ENCODE measurements at regions not wholly inside any gene's neighbourhood (a gene's known extent, or its start where the extent isn't known, plus 50 kb on each side); places are given as distances from the start of the nearest gene placed in this dataset.

DNA sequence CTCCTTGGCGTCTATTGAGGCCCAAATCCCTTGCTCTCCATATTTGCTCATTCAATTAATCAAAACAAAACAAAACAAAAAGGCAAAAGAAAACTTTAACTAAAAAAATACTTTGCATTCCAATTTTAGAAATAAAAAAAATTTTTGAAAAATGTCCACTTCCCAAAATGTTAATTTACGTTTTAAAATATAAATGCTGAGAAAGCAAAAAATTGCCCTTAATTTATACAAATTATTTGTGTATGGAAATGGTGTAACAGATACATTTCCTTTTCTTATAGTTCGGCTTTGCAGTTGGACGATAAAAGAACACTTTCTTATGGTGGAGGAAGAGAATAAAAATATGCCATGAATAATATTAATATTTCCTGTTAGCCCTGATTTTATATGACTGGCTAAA is 652.8 kb upstream of the PFKP start:
- H3K27ac ChIP-seq (ENCODE audit: low read depth, low read length), result no peak overlapping the region
- no peaks in the 10 kb centered on the region for H3K36me3 ChIP-seq (ENCODE audit: control insufficient read depth, insufficient read depth, low read length)
- H3K4me3 ChIP-seq (ENCODE audit: low read depth, low read length), result no peak overlapping the region
- H3K4me1 ChIP-seq (ENCODE audit: control insufficient read depth, insufficient read depth, low read length), result no peaks in the 10 kb centered on the region
- H3K9ac ChIP-seq (ENCODE audit: low read length), result no peak overlapping the region
- no peaks in the 10 kb centered on the region for H3K9me3 ChIP-seq (ENCODE audit: control insufficient read depth, insufficient read depth, low read depth, low read length)
- H3K27me3 ChIP-seq (ENCODE audit: control insufficient read depth, insufficient read depth, low read length), result no peaks in the 10 kb centered on the region

- H3K9me3 ChIP-seq (ENCODE audit: control insufficient read depth, insufficient read depth, low read depth, low read length), result no peaks in the 10 kb centered on the region
- no peaks in the 10 kb centered on the region for H3K27me3 ChIP-seq (ENCODE audit: control insufficient read depth, insufficient read depth, low read length)
- no peaks in the 10 kb centered on the region for H3K4me1 ChIP-seq (ENCODE audit: control insufficient read depth, insufficient read depth, low read length)
- no peak overlapping the region for H3K27ac ChIP-seq (ENCODE audit: low read depth, low read length)
- H3K36me3 ChIP-seq (ENCODE audit: control insufficient read depth, insufficient read depth, low read length), result no peaks in the 10 kb centered on the region
- H3K4me3 ChIP-seq (ENCODE audit: low read depth, low read length), result no peak overlapping the region
- no peak overlapping the region for H3K9ac ChIP-seq (ENCODE audit: low read length)
Measured at GRCh38 chr10:2414039-2414438, 653.3 kb upstream of the PFKP start.

- H3K4me3 ChIP-seq (ENCODE audit: low read depth, low read length), result no peak overlapping the region
Measured at GRCh38 chr10:2410049-2410448, 657.3 kb upstream of the PFKP start.

GRCh38 chr10:2401459-2401858 is 664.1 kb upstream of the ADARB2 start:
- no peak overlapping the region for H3K9ac ChIP-seq (ENCODE audit: low read length)
- H3K27ac ChIP-seq (ENCODE audit: low read depth, low read length), result no peak overlapping the region
- 0 out of 2 replicates have a peak, but pooled peaks cover 5% of the 10 kb centered on the region for H3K27me3 ChIP-seq (ENCODE audit: control insufficient read depth, insufficient read depth, low read length)
- no peaks in the 10 kb centered on the region for H3K36me3 ChIP-seq (ENCODE audit: control insufficient read depth, insufficient read depth, low read length)
- H3K9me3 ChIP-seq (ENCODE audit: control insufficient read depth, insufficient read depth, low read depth, low read length), result no peaks in the 10 kb centered on the region
- no peaks in the 10 kb centered on the region for H3K4me1 ChIP-seq (ENCODE audit: control insufficient read depth, insufficient read depth, low read length)
- no peak overlapping the region for H3K4me3 ChIP-seq (ENCODE audit: low read depth, low read length)

More at GRCh38 chr10:2410049-2410448, 657.3 kb upstream of the PFKP start:
- no peaks in the 10 kb centered on the region for H3K4me1 ChIP-seq (ENCODE audit: control insufficient read depth, insufficient read depth, low read length)
- no peak overlapping the region for H3K9ac ChIP-seq (ENCODE audit: low read length)
- no peaks in the 10 kb centered on the region for H3K27me3 ChIP-seq (ENCODE audit: control insufficient read depth, insufficient read depth, low read length)
- no peaks in the 10 kb centered on the region for H3K36me3 ChIP-seq (ENCODE audit: control insufficient read depth, insufficient read depth, low read length)
- H3K9me3 ChIP-seq (ENCODE audit: control insufficient read depth, insufficient read depth, low read depth, low read length), result no peaks in the 10 kb centered on the region
- H3K27ac ChIP-seq (ENCODE audit: low read depth, low read length), result no peak overlapping the region

DNA sequence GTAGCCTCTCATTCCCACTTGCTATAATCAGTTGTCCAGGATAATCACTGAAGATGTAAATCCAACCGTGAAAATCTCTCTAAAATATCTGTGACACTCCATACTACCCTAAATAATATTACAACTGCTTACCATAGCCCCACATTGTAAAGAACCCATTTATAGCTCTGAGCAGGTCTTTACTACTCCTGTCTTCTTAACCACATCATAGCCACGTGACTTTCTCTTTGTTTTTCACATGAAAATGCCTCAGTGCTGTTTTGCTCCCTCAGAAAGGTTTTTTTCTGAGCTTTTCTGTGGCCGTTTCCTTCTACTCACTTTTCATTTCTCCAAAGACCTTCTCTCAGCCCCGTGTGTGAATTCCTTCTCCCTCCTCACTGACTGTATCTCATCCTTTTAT is 662.2 kb upstream of the ADARB2 start:
- no peak overlapping the region for H3K27ac ChIP-seq (ENCODE audit: low read depth, low read length)
- no peak overlapping the region for H3K9ac ChIP-seq (ENCODE audit: low read length)
- 0 out of 2 replicates have a peak, but pooled peaks cover 5% of the 10 kb centered on the region for H3K27me3 ChIP-seq (ENCODE audit: control insufficient read depth, insufficient read depth, low read length)
- H3K36me3 ChIP-seq (ENCODE audit: control insufficient read depth, insufficient read depth, low read length), result no peaks in the 10 kb centered on the region
- no peak overlapping the region for H3K4me3 ChIP-seq (ENCODE audit: low read depth, low read length)
- H3K9me3 ChIP-seq (ENCODE audit: control insufficient read depth, insufficient read depth, low read depth, low read length), result no peaks in the 10 kb centered on the region
- H3K4me1 ChIP-seq (ENCODE audit: control insufficient read depth, insufficient read depth, low read length), result no peaks in the 10 kb centered on the region

- H3K36me3 ChIP-seq (ENCODE audit: control insufficient read depth, insufficient read depth, low read length), result no peaks in the 10 kb centered on the region
- no peak overlapping the region for H3K4me3 ChIP-seq (ENCODE audit: low read depth, low read length)
- H3K9me3 ChIP-seq (ENCODE audit: control insufficient read depth, insufficient read depth, low read depth, low read length), result no peaks in the 10 kb centered on the region
- H3K27ac ChIP-seq (ENCODE audit: low read depth, low read length), result no peak overlapping the region
- H3K27me3 ChIP-seq (ENCODE audit: control insufficient read depth, insufficient read depth, low read length), result no peaks in the 10 kb centered on the region
- H3K9ac ChIP-seq (ENCODE audit: low read length), result no peak overlapping the region
- no peaks in the 10 kb centered on the region for H3K4me1 ChIP-seq (ENCODE audit: control insufficient read depth, insufficient read depth, low read length)
Measured at GRCh38 chr10:2392145-2392812, 655.0 kb upstream of the ADARB2 start.

- H3K27me3 ChIP-seq (ENCODE audit: control insufficient read depth, insufficient read depth, low read length), result no peaks in the 10 kb centered on the region
- no peak overlapping the region for H3K9ac ChIP-seq (ENCODE audit: low read length)
- H3K27ac ChIP-seq (ENCODE audit: low read depth, low read length), result no peak overlapping the region
- H3K4me3 ChIP-seq (ENCODE audit: low read depth, low read length), result no peak overlapping the region
- peaks cover 14% of the 10 kb centered on the region for H3K9me3 ChIP-seq (ENCODE audit: control insufficient read depth, insufficient read depth, low read depth, low read length)
- H3K4me1 ChIP-seq (ENCODE audit: control insufficient read depth, insufficient read depth, low read length), result no peaks in the 10 kb centered on the region
- no peaks in the 10 kb centered on the region for H3K36me3 ChIP-seq (ENCODE audit: control insufficient read depth, insufficient read depth, low read length)
Measured at GRCh38 chr10:2387672-2388071, 650.3 kb upstream of the ADARB2 start.

- Histone ChIP-seq H3K36me3 (ENCODE audit: control insufficient read depth, insufficient read depth, low read length) (no peaks in the 10 kb centered on the region), H3K4me3 (ENCODE audit: low read depth, low read length) (no peak overlapping the region), H3K9ac (ENCODE audit: low read length) (no peak overlapping the region), H3K27me3 (ENCODE audit: control insufficient read depth, insufficient read depth, low read length) (no peaks in the 10 kb centered on the region), H3K9me3 (ENCODE audit: control insufficient read depth, insufficient read depth, low read depth, low read length) (peaks cover 14% of the 10 kb centered on the region), H3K4me1 (ENCODE audit: control insufficient read depth, insufficient read depth, low read length) (no peaks in the 10 kb centered on the region), H3K27ac (ENCODE audit: low read depth, low read length) (no peak overlapping the region)
Measured at GRCh38 chr10:2387261-2387660, 649.9 kb upstream of the ADARB2 start.

DNA sequence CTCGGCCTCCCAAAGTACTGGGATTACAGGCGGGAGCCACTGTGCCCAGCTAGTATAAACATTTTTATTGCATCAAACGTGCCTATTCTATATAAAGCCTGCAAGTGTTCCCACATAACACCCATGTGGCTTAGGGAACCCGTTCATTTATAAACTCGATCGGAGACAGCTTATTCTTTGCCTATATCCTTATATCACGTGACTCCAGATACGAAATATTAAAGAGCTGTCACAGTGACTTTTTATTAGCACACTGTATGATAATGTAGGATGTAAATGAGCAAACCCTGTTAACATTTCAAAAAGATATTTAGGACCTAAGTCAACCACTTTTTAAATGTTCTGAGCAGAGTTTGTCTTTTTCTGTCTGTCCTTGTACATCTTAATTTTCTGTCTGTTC is 642.9 kb upstream of the ADARB2 start:
- H3K9me3 ChIP-seq (ENCODE audit: control insufficient read depth, insufficient read depth, low read depth, low read length), result peaks cover 14% of the 10 kb centered on the region
- H3K36me3 ChIP-seq (ENCODE audit: control insufficient read depth, insufficient read depth, low read length), result no peaks in the 10 kb centered on the region
- H3K4me3 ChIP-seq (ENCODE audit: low read depth, low read length), result no peak overlapping the region
- no peaks in the 10 kb centered on the region for H3K4me1 ChIP-seq (ENCODE audit: control insufficient read depth, insufficient read depth, low read length)
- no peak overlapping the region for H3K9ac ChIP-seq (ENCODE audit: low read length)
- H3K27ac ChIP-seq (ENCODE audit: low read depth, low read length), result no peak overlapping the region
- H3K27me3 ChIP-seq (ENCODE audit: control insufficient read depth, insufficient read depth, low read length), result no peaks in the 10 kb centered on the region

GRCh38 chr10:2367083-2367482 is 629.8 kb upstream of the ADARB2 start:
- Histone ChIP-seq H3K27ac (ENCODE audit: low read depth, low read length) (no peak overlapping the region), H3K4me3 (ENCODE audit: low read depth, low read length) (no peak overlapping the region)

DNA sequence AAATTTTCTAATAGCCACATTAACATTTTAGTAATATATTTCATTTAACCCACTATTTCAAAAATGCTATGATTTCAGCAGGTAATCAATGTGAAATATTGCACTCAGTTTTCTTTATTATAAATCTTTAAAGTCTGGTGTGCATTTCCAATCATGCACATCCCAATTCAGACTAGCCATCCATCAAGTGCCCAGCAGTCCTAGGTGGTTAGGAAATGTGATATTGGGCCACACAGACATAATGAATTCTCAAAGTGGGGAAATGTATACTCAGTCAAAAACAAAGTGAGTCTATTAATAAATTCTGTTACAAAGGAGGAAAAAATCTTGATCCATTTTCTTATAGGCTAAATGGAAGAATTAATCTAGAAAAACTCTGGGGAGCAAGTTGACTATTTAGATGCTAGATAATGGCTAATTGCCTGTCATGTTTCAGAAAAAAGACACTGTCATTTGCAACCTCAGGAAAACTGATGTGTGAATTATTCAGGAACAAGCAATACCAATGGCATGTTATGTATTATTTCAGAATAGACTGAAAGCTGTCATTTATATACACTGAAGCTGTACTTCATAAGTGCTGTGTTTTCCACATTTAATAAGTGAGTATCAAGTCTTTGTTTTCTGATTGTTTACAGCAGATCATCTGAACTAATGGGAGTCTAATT is 629.1 kb upstream of the ADARB2 start:
- Histone ChIP-seq H3K4me3 (ENCODE audit: low read depth, low read length) (no peak overlapping the region), H3K36me3 (ENCODE audit: control insufficient read depth, insufficient read depth, low read length) (no peaks in the 10 kb centered on the region), H3K9ac (ENCODE audit: low read length) (no peak overlapping the region), H3K9me3 (ENCODE audit: control insufficient read depth, insufficient read depth, low read depth, low read length) (0 out of 2 replicates have a peak, but pooled peaks cover 4% of the 10 kb centered on the region), H3K27ac (ENCODE audit: low read depth, low read length) (no peak overlapping the region), H3K4me1 (ENCODE audit: control insufficient read depth, insufficient read depth, low read length) (no peaks in the 10 kb centered on the region), H3K27me3 (ENCODE audit: control insufficient read depth, insufficient read depth, low read length) (no peaks in the 10 kb centered on the region)

More at GRCh38 chr10:2367083-2367482, 629.8 kb upstream of the ADARB2 start:
- Histone ChIP-seq H3K9ac (ENCODE audit: low read length) (no peak overlapping the region), H3K4me1 (ENCODE audit: control insufficient read depth, insufficient read depth, low read length) (no peaks in the 10 kb centered on the region), H3K27me3 (ENCODE audit: control insufficient read depth, insufficient read depth, low read length) (no peaks in the 10 kb centered on the region), H3K36me3 (ENCODE audit: control insufficient read depth, insufficient read depth, low read length) (no peaks in the 10 kb centered on the region), H3K9me3 (ENCODE audit: control insufficient read depth, insufficient read depth, low read depth, low read length) (0 out of 2 replicates have a peak, but pooled peaks cover 4% of the 10 kb centered on the region)

Data from HUES6 (cell line).